Thoracic aorta (tissue), 2 donors: ENCODE measurements at regions not wholly inside any gene's neighbourhood (a gene's known extent, or its start where the extent isn't known, plus 50 kb on each side); places are given as distances from the start of the nearest gene placed in this dataset.

Experiments used
- ATAC-seq: fragments of 150-250 bp; one replicate; pipeline ENCODE4 v1.8.0; 2017; ENCODE audit warnings: low read depth; ENCODE audit not compliant: insufficient number of reproducible peaks, low FRiP score
- DNase-seq: peaks from one replicate; pipeline ENCODE4 v3.0.0-alpha.2; 2020; ENCODE audit warnings: low spot score
- H3K27ac ChIP-seq, 2 donors: fragments of 200-600 bp; sonication (generic); 1 replicate in 1 of 2; 2 replicates in 1 of 2; pipeline ENCODE4 v1.5.1; 2016; ENCODE audit warnings: mild to moderate bottlenecking in 2 of 2, moderate library complexity in 2 of 2
- H3K27me3 ChIP-seq: fragments of 200-600 bp; sonication (generic); replicated peaks from 2 replicates; pipeline ENCODE4 v1.6.0; 2016; ENCODE audit warnings: mild to moderate bottlenecking; ENCODE audit not compliant: insufficient read depth
- H3K36me3 ChIP-seq: fragments of 200-600 bp; sonication (generic); one replicate; pipeline ENCODE4 v1.5.1; 2016
- H3K4me1 ChIP-seq, 2 donors: fragments of 200-600 bp; sonication (generic); 1 replicate in 1 of 2; 2 replicates in 1 of 2; pipeline versions ENCODE4 v1.5.1 to v1.6.0; 2016; ENCODE audit warnings: low read depth in 2 of 2, mild to moderate bottlenecking in 1 of 2; ENCODE audit not compliant: control insufficient read depth in 1 of 2
- H3K4me3 ChIP-seq: fragments of 200-600 bp; sonication (generic); 2 replicates; pipeline ENCODE4 v1.5.1; 2016; ENCODE audit warnings: mild to moderate bottlenecking
- H3K9me3 ChIP-seq: fragments of 200-600 bp; sonication (generic); 2 replicates; pipeline ENCODE4 v1.5.1; 2016
- TF ChIP-seq, protein P1 (sequence below): fragments of 200-600 bp; sonication (generic); IDR thresholded peaks from one replicate; pipeline ENCODE4 v1.5.1; 2019; ENCODE audit warnings: antibody characterized with exemption

DNA sequence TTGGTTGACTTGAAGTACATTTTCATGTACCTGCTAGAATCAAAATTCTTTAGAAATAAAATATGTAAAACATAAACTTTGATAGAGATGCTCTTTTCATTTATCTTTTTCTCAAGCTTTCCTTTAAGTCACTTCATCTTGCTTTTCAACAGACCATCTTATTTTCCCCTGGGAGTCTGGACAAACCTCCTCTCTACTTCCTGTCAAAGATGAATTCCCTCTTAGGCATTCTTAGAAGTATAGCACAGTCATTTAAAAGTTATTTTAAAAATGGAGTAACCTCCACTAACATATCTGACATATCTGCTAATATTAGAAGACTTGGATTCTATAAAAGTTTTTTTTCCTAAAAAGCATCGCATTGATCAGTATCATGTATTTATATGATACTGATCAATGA is 84.8 kb upstream of the PAX6 start:
- no peak for ATAC-seq
- H3K27me3 ChIP-seq = no peaks in the 10 kb centered on the region

DNA sequence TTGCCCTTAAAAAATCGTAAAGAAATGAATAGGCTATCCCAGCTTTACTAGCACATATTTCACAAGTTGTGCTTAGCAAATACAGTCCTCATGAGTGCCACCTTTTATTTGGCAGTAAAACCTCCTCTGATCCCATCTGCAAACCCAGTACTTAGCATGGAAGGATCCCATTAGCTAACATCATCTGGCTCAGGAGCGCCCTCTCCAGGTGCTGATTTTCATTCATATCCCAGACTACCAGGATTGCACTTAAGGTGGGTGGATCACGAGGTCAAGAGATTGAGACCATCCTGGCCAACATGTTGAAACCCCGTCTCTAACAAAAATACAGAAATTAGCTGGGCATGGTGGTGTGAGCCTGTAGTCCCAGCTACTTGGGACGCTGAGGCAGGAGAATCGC is 76.1 kb upstream of the PAX6 start:
- no peaks in the 10 kb centered on the region for H3K4me1 ChIP-seq
- DNase-seq (no peak), ATAC-seq (no peak)
- no peak overlapping the region for H3K4me3 ChIP-seq
- no peak overlapping the region for H3K27ac ChIP-seq
- TF ChIP-seq, protein P1, sequence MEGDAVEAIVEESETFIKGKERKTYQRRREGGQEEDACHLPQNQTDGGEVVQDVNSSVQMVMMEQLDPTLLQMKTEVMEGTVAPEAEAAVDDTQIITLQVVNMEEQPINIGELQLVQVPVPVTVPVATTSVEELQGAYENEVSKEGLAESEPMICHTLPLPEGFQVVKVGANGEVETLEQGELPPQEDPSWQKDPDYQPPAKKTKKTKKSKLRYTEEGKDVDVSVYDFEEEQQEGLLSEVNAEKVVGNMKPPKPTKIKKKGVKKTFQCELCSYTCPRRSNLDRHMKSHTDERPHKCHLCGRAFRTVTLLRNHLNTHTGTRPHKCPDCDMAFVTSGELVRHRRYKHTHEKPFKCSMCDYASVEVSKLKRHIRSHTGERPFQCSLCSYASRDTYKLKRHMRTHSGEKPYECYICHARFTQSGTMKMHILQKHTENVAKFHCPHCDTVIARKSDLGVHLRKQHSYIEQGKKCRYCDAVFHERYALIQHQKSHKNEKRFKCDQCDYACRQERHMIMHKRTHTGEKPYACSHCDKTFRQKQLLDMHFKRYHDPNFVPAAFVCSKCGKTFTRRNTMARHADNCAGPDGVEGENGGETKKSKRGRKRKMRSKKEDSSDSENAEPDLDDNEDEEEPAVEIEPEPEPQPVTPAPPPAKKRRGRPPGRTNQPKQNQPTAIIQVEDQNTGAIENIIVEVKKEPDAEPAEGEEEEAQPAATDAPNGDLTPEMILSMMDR = no peak
- no peaks in the 10 kb centered on the region for H3K27me3 ChIP-seq
- H3K36me3 ChIP-seq = no peaks in the 10 kb centered on the region
- no peaks in the 10 kb centered on the region for H3K9me3 ChIP-seq

More for the DNA sequence above, 84.8 kb upstream of the PAX6 start:
- H3K9me3 ChIP-seq = no peaks in the 10 kb centered on the region
- no peak overlapping the region for H3K4me3 ChIP-seq
- TF ChIP-seq, protein P1 = no peak
- no peaks in the 10 kb centered on the region for H3K4me1 ChIP-seq
- DNase-seq = no peak
- no peak overlapping the region for H3K27ac ChIP-seq
- no peaks in the 10 kb centered on the region for H3K36me3 ChIP-seq

DNA sequence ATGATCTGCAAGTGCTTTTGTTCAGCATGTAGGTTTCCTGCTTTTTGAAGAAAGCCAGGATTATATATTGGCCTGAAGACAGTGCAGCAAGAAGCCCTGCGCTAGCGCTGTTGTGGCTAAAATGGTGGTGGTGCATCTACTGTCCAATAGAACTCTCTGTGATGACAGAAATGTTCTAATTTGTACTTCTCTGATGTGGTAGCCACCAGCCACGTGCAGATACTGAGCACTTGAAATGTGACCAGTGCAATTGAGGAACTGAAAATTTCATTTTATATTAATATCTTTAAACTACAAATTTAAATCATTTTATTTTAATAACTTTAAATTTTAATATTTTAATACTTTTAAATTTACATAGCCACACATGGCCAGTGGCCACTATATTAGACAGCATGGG is 73.0 kb upstream of the PAX6 start:
- H3K36me3 ChIP-seq = no peaks in the 10 kb centered on the region
- no peak overlapping the region for H3K27ac ChIP-seq
- no peaks in the 10 kb centered on the region for H3K27me3 ChIP-seq
- H3K4me3 ChIP-seq = no peak overlapping the region
- TF ChIP-seq, protein P1 = no peak
- H3K9me3 ChIP-seq = no peaks in the 10 kb centered on the region
- ATAC-seq (no peak), DNase-seq (no peak)
- H3K4me1 ChIP-seq = no peaks in the 10 kb centered on the region

DNA sequence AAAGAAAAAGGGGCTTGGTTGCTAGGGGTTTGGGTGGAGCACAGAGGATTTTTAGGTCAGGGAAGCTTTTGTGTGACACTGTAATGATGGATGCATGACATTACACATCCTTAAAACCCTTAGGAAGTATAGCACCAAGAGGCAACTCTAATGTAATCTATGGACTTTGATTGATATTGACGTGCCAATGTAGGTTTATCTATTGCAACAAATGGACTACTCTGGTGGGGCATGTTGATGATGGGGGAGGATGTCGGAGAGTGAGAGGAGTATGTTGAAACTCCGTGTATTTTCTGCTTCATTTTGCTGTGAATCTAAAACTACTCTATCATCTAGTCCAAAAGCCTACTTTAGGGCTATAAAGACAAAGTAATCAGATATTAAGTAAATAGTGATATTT is 72.3 kb upstream of the PAX6 start:
- no peak for ATAC-seq
- H3K4me3 ChIP-seq = no peak overlapping the region
- H3K27me3 ChIP-seq = no peaks in the 10 kb centered on the region
- no peaks in the 10 kb centered on the region for H3K4me1 ChIP-seq
- H3K36me3 ChIP-seq = no peaks in the 10 kb centered on the region
- no peaks in the 10 kb centered on the region for H3K9me3 ChIP-seq
- no peak for DNase-seq
- TF ChIP-seq, protein P1 = no peak
- H3K27ac ChIP-seq = no peak overlapping the region

DNA sequence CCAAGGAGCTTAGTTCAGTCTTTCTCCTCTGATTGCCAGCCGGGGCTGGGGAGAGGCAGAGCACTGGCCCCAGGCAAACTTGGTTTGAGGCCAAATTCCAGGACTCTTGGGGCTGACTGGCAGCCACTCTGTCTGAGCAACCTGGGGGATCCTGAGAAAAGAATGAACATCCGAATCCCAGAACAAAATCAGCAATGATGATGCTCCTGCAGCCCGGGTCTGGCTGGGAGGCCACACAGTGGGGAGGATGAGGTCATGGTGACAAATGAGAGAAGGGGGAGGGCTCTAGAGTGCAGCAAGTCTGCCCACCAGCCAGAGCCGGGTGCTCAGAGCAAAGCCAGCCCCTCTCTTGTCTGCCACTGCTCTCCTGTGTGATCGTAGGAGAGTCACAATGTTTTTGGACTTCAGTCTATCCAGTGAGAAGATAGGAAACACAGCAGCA is 71.8 kb upstream of the PAX6 start:
- TF ChIP-seq, protein P1 = no peak
- DNase-seq (no peak), ATAC-seq (no peak)
- H3K27me3 ChIP-seq = no peaks in the 10 kb centered on the region
- no peaks in the 10 kb centered on the region for H3K4me1 ChIP-seq
- H3K27ac ChIP-seq = no peak overlapping the region
- no peaks in the 10 kb centered on the region for H3K9me3 ChIP-seq
- H3K36me3 ChIP-seq = no peaks in the 10 kb centered on the region
- H3K4me3 ChIP-seq = no peak overlapping the region
